ENCODE measurements at regions not wholly inside any gene's neighbourhood (a gene's known extent, or its start where the extent isn't known, plus 50 kb on each side); places are given as distances from the start of the nearest gene placed in this dataset.

GRCh38 chr4:28378109-28378830 is 1517.6 kb downstream of the STIM2 start:
- H3K9me3 Mint-ChIP-seq (ENCODE audit: unreplicated experiment) = no peaks in the 10 kb centered on the region
- H3K27ac Mint-ChIP-seq (ENCODE audit: unreplicated experiment) = no peak overlapping the region
- H3K4me1 Mint-ChIP-seq (ENCODE audit: low read depth, unreplicated experiment) = no peaks in the 10 kb centered on the region
- TF ChIP-seq CTCF (IDR thresholded peaks at IDR 0.05; ENCODE audit: partially characterized antibody, unreplicated experiment) = no peak
- H3K4me3 Mint-ChIP-seq (ENCODE audit: unreplicated experiment) = no peak overlapping the region
- DNase-seq = no peak
- no peaks in the 10 kb centered on the region for H3K27me3 Mint-ChIP-seq (ENCODE audit: unreplicated experiment)
- H3K36me3 Mint-ChIP-seq (ENCODE audit: unreplicated experiment) = no peaks in the 10 kb centered on the region

- Mint-ChIP-seq H3K9me3 (ENCODE audit: unreplicated experiment) (no peaks in the 10 kb centered on the region), H3K36me3 (ENCODE audit: unreplicated experiment) (no peaks in the 10 kb centered on the region), H3K27me3 (ENCODE audit: unreplicated experiment) (no peaks in the 10 kb centered on the region), H3K4me3 (ENCODE audit: unreplicated experiment) (no peak overlapping the region), H3K27ac (ENCODE audit: unreplicated experiment) (no peak overlapping the region), H3K4me1 (ENCODE audit: low read depth, unreplicated experiment) (no peaks in the 10 kb centered on the region)
- TF ChIP-seq CTCF (IDR thresholded peaks at IDR 0.05; ENCODE audit: partially characterized antibody, unreplicated experiment) = no peak
- no peak for DNase-seq
Measured at GRCh38 chr4:28385801-28386200, 1525.2 kb downstream of the STIM2 start.

DNA sequence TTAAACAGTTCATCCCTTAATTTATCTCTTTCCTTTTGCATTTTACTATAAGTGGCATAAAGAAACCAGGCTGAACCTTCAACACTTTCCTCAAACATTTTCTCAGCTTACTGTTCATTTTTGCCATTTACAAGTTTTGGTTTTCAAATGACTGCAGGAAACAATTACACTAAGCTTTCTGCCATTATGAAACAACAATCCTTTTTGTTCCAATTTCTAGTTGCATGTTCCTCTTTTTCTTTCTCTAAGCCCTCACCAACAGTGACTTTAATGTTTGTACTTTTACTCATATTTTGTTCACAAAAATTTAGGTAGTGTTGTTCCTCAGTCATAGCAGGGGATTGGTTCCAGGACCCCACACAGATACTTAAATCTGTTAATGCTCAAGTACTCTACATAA is 1526.1 kb downstream of the STIM2 start:
- no peak overlapping the region for H3K4me3 Mint-ChIP-seq (ENCODE audit: unreplicated experiment)
- no peaks in the 10 kb centered on the region for H3K36me3 Mint-ChIP-seq (ENCODE audit: unreplicated experiment)
- no peaks in the 10 kb centered on the region for H3K9me3 Mint-ChIP-seq (ENCODE audit: unreplicated experiment)
- DNase-seq = no peak
- no peak overlapping the region for H3K27ac Mint-ChIP-seq (ENCODE audit: unreplicated experiment)
- H3K27me3 Mint-ChIP-seq (ENCODE audit: unreplicated experiment) = no peaks in the 10 kb centered on the region
- TF ChIP-seq CTCF (IDR thresholded peaks at IDR 0.05; ENCODE audit: partially characterized antibody, unreplicated experiment) = no peak
- H3K4me1 Mint-ChIP-seq (ENCODE audit: low read depth, unreplicated experiment) = no peaks in the 10 kb centered on the region

GRCh38 chr4:28388471-28388870 is 1527.8 kb downstream of the STIM2 start:
- no peak for TF ChIP-seq CTCF (IDR thresholded peaks at IDR 0.05; ENCODE audit: partially characterized antibody, unreplicated experiment)
- Mint-ChIP-seq H3K4me3 (ENCODE audit: unreplicated experiment) (no peak overlapping the region), H3K27ac (ENCODE audit: unreplicated experiment) (no peak overlapping the region), H3K27me3 (ENCODE audit: unreplicated experiment) (no peaks in the 10 kb centered on the region), H3K4me1 (ENCODE audit: low read depth, unreplicated experiment) (no peaks in the 10 kb centered on the region), H3K9me3 (ENCODE audit: unreplicated experiment) (no peaks in the 10 kb centered on the region), H3K36me3 (ENCODE audit: unreplicated experiment) (no peaks in the 10 kb centered on the region)
- DNase-seq = no peak

DNA sequence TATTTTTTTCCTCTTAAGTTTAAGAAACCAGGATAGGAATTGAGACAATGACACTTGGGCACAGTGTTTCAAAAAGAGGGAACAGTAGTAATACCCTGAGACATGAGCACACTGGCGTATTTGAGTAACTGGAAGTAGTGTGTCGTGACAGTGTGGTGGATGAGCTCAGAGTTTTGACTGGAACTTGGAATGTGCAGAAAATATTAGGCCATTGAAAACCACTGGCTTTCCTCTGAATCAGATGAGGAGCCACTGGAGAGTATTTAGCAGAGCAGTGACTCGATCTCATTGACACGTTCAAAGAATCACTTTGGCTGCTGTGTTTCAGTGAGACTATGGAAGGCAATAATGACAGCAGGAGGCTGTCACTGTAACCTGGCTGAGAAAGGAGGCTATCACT is 1531.2 kb downstream of the STIM2 start:
- H3K36me3 Mint-ChIP-seq (ENCODE audit: unreplicated experiment) = no peaks in the 10 kb centered on the region
- no peak for DNase-seq
- H3K27me3 Mint-ChIP-seq (ENCODE audit: unreplicated experiment) = no peaks in the 10 kb centered on the region
- H3K9me3 Mint-ChIP-seq (ENCODE audit: unreplicated experiment) = no peaks in the 10 kb centered on the region
- H3K4me1 Mint-ChIP-seq (ENCODE audit: low read depth, unreplicated experiment) = no peaks in the 10 kb centered on the region
- TF ChIP-seq CTCF (IDR thresholded peaks at IDR 0.05; ENCODE audit: partially characterized antibody, unreplicated experiment) = no peak
- H3K4me3 Mint-ChIP-seq (ENCODE audit: unreplicated experiment) = no peak overlapping the region
- no peak overlapping the region for H3K27ac Mint-ChIP-seq (ENCODE audit: unreplicated experiment)

All from glutamatergic neuron (in vitro differentiated cells).